Stimulated activated CD8-positive, alpha-beta memory T cell treated with anti-CD3 and anti-CD28 coated beads, Interleukin-15, amount 100 ng/mL, for 24 hours (primary cell): ENCODE measurements at regions not wholly inside any gene's neighbourhood (a gene's known extent, or its start where the extent isn't known, plus 50 kb on each side); places are given as distances from the start of the nearest gene placed in this dataset.

Experiments
- DNase-seq: peaks from one replicate; pipeline ENCODE4 v3.0.0-alpha.2; 2020; ENCODE audit warnings: low read depth

- no peak for DNase-seq
Measured at GRCh38 chr11:37623778-37624177, 1025.7 kb upstream of the RAG2 start.

GRCh38 chr11:37621662-37622061 is 1023.6 kb upstream of the RAG2 start:
- DNase-seq, result no peak

GRCh38 chr11:37616291-37616690 is 1018.3 kb upstream of the RAG2 start:
- no peak for DNase-seq

GRCh38 chr11:37613031-37613430 is 1015.0 kb upstream of the RAG2 start:
- DNase-seq, result no peak

- DNase-seq, result no peak
Measured at GRCh38 chr11:37612146-37612545, 1014.1 kb upstream of the RAG2 start.

GRCh38 chr11:37605229-37605628 is 1007.2 kb upstream of the RAG2 start:
- no peak for DNase-seq

- DNase-seq, result no peak
Measured at GRCh38 chr11:37598381-37598780, 1000.3 kb upstream of the RAG2 start.

- no peak for DNase-seq
Measured at GRCh38 chr11:37597776-37598175, 999.7 kb upstream of the RAG2 start.

GRCh38 chr11:37595845-37596244 is 997.8 kb upstream of the RAG2 start:
- DNase-seq, result no peak

GRCh38 chr11:37574361-37574760 is 976.3 kb upstream of the RAG2 start:
- DNase-seq, result no peak

GRCh38 chr11:37572491-37573171 is 974.6 kb upstream of the RAG2 start:
- no peak for DNase-seq

GRCh38 chr11:37571246-37571645 is 973.2 kb upstream of the RAG2 start:
- no peak for DNase-seq

- no peak for DNase-seq
Measured at GRCh38 chr11:37560991-37561390, 963.0 kb upstream of the RAG2 start.

- no peak for DNase-seq
Measured at GRCh38 chr11:37560346-37560745, 962.3 kb upstream of the RAG2 start.

GRCh38 chr11:37558619-37559210 is 960.7 kb upstream of the RAG2 start:
- DNase-seq, result no peak

- no peak for DNase-seq
Measured at GRCh38 chr11:37557990-37558389, 960.0 kb upstream of the RAG2 start.

- no peak for DNase-seq
Measured at GRCh38 chr11:37552284-37552683, 954.2 kb upstream of the RAG2 start.

- no peak for DNase-seq
Measured at GRCh38 chr11:37544491-37544890, 946.5 kb upstream of the RAG2 start.

GRCh38 chr11:37533830-37534229 is 935.8 kb upstream of the RAG2 start:
- DNase-seq, result no peak

GRCh38 chr11:37533087-37533486 is 935.1 kb upstream of the RAG2 start:
- no peak for DNase-seq

GRCh38 chr11:37532271-37532670 is 934.2 kb upstream of the RAG2 start:
- DNase-seq, result no peak

- DNase-seq, result no peak
Measured at GRCh38 chr11:37527545-37527944, 929.5 kb upstream of the RAG2 start.

- DNase-seq, result no peak
Measured at GRCh38 chr11:37525336-37525735, 927.3 kb upstream of the RAG2 start.

GRCh38 chr11:37519781-37520180 is 921.7 kb upstream of the RAG2 start:
- no peak for DNase-seq
